ENCODE measurements at regions not wholly inside any gene's neighbourhood (a gene's known extent, or its start where the extent isn't known, plus 50 kb on each side); places are given as distances from the start of the nearest gene placed in this dataset.

DNA sequence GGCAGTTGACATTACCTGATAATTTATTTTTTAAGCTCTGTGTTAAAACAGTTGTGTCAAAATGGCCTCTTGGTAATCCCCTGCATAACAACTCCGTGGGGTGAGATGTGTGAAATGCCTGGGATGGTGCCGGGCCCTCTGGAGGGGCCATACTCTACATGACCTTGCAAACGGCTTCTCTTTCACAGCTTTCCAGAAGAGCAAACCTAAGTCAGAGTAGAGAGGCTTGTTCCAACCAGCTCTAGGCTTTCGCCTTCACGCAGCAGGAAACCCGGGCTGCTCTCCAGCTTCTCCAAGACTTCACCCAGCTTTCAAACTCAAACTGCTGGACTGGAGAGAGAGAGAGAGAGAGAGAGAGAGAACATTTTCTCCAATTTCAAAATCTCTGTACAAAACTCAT, 120.1 kb downstream of the SNX18 start:
- peak; percentile 81 for DNase-seq

DNA sequence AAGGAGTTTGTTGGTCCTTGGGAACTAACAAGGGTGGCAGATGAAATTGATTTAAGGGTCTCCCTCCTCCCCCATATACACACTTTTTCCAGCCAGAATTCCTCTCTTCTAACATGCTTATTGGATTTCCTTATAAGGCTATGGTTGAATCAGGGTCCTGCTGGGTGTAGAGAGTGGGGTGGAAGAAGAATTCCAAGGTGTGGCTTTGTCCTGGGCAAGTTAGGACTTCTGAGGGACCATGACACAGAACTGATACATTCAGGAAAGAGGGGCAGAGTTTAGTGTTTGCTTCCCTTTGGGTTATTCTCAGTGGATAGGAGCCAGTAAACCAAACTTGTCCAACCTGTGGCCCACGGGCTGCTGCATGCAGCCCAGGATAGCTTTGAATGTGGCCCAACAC, 116.5 kb downstream of the SNX18 start:
- DNase-seq, result no peak

DNA sequence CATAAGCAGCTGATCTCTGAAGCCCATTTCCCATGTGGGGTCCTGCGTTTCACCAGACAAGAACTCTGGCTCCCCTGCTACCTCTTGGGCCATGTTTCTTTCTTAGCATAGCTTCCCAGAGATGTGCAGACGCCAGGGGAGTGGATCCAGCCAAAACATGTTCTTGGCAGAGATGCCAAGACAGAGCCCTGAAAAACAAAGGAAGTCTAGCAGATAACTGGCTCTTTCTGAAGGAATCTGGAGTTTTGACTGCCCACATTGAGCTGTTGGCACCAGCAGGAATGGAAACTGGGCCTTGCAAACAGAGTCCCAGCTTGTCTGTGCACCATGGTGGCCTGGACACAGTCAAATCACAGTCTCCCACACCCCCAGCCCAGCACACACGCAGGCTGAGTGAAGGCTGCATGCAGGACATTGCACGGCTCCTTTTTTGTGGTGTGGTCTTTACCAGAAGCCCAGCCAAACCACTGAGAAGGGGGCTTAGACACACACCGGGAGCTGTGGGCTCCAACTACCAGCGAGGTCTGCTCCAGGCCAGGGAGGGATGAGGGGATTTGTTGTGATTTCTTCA, 114.7 kb downstream of the SNX18 start:
- no peak for DNase-seq

DNA sequence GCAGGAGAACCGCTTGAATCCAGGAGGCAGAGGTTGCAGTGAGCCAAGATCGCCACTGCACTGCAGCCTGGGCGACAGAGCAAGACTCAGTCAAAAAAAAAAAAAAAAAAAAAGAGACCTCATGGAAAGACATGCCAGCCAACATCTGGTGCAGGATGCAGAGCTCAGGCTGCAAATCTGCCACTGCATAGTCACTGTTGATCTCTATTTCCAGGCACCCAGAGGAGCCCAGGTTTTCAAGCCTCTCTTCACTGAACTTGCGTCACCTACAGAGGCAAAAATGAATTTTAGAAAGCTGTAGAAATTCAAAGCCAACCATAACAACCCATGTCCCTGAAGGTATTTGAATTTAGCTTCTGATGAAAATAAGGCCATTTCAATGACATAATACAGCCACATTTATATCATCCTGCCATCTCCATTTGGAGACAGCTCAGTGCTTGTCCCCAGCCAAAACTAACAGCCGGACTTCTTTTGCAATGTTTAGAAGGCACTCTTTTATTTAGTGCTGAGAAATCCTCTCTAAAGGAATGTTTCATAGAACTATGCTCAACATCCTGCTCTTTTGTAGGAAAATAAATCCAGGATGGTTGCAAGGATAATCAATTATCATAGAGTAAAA, 113.3 kb downstream of the SNX18 start:
- DNase-seq, result no peak

DNA sequence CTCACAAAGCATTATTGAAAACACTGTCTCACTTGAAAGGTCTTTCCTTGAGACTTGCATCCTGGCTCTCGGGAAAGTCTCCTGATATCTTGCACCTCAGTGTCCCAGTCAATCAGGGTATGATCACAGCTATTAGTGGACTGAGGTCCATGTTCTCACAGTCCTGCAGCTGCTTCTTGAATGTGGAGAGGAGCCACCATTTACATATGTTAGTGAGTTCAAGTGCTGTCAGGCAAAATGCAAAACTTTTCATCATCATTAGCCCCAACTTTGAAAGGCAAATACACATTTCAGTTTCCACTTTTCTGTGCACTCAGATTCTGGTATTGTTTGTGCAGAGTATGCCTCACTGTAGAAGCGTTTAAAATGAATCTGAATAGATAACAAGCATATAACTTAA, 111.6 kb downstream of the SNX18 start:
- no peak for DNase-seq

DNA sequence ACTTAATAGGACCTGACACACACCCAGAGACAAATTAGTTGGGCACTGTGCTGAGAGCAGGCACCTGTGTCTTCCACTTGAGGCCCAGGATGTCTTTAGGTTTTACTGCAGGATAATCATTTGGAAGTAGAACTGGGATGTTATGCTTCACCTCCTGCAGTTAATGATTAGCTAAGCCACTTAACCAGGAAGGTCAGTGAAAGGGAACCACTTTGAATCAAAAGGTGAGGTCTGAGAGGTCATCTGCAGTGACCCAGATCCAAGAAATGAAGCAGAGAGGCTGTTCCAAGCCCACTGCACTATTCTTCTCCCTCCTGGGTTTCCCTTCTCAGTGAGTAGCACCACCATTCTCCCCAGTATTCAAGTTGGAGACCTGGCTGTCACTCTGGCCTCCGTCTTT, 110.5 kb downstream of the SNX18 start:
- DNase-seq, result no peak

DNA sequence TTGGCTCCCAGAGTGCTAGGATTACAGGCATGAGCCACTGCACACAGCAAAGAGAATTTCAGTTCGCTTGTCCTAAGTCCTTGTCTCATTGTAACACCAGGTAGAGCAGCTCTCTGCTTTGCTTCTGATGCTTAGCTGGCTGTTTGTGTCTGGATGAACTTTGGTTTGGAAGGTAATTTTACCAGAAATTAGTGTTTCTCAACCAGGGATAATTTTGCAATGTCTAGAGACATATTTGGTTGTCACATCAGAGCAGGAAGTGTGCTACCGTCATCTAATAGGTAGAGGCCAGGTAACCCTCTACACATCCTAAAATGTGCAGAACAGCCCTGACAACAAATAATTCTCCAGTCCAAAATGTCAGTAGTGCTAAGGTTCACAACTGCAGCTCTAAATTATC, 108.8 kb downstream of the SNX18 start:
- no peak for DNase-seq

DNA sequence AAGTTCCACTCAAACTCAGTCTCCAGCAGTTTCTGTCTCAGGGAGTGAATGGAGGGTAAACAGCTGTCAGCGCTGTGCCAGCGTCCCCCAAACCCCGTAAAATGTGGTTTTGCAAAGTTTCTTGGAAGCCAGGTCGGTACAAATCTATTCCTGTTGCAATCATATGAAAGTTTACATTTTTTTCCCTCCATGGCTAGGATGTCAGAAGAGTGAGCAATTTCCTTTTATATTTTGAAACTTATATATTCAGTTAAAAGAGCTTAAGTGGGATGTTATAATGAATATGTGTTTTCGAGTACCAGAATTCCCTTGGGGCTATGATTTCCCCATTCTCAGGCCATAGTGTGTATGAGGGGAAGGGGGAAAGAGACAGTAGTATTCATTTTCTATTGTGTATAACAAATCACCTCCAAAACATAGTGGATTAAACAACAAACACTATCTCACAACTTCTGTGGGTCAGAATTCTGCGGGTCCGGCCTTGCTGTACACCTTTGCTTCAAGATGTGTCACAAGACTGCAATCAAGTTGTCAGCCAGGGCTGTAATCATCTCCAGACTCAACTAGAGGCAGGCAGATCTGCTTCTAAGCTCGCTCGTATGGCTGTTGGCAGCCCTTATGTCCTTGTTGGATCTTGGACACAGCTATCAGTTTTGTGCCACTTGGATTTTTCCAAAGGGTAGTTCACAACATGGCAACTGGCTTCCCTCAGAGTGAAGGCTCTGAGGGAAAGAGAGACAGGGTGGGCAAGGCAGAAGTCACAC, 107.4 kb downstream of the SNX18 start:
- no peak for DNase-seq

DNA sequence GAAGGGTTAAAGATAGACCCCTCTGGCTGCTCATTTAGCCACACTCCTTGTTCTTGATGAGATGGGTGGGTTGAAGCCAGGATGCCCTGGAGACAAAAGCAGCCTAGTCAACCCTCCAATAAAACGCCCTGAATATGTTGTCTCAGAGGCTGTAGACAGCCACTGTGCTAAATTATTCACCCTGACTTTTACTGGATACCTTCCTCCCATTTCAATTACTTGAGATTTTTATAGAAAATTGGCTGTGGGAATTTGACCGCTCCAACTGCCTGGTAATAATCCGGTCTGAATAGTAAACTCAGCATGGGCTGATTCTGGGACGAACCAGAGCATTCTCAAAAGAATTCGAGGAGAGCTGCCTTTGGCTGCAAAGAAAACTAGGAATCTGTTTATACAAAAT, 104.2 kb downstream of the SNX18 start:
- no peak for DNase-seq

DNA sequence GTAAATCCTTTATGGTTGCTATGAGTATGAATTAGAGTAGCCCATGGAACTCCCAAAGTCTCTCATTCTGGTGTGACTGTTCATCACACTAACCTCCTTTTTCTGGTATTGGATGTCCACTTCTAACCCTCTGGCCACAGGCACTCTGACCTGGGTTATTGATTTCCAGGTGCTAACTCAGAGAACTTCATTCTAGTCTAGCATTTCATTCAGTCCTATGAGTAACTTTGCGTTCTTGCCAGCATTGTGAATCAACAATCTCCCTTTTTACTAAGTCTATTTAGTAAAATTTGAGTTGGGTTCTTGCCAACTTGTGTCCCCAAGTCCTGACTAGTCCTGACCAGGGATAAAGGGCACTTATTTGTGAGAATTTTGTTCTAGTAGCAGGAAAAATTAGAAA, 103.5 kb downstream of the SNX18 start:
- no peak for DNase-seq

DNA sequence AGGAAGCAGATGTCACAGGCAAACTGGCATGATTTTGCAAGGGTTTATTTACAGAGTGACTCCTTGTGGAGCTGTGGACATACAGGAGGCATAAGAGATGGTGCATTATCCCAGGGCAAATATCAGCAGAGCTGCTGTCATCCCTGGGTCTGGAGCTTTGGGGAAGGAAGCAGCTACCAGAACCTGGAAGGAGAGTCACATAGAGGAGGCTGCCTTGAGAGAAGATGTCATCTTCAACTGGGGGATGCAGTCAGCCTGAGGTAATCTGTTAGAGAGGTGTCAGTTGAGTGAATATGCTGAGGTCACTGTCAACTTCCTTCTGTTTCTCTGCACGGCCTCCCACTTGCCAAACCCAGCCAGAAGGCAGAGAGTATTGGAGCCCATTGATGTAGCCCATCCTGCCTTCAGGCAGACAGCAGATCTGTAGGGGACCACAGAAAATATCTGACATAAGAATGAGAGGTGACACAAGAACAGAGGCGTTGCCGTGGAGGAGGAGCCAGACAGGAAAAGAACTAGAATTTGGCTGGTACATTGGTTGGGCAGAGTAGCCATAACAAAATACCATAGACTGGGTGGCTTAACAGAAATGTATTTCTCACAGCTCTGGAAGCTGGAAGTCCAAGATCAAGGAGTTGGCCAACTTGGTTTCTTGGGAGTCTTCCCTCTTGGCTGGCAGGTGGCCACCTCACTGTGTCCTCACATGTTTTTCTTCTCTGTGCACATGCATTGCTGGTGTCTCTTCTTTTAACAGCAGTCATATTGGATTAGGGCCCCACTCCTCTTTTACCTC, 102.8 kb downstream of the SNX18 start:
- DNase-seq, result no peak

DNA sequence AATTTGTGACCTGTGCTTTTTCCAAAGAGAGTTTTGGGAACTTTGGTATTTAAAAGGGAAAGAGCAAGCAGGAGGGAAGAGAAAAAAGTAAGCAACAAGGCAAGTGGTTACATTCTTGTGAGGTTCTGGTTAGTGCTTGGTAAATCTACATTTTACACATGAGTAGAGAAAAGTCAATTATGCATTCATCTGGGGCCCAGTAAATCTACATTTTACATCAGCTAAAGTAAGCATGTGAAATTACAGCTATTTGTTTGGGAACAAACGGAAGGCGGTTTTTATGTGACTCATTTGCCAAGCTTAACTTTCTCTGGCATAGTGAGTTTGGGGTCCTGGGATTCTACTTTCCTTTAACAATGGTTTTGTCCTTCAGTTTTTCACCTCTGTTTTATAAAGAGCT, 102.2 kb downstream of the SNX18 start:
- DNase-seq, result no peak

DNA sequence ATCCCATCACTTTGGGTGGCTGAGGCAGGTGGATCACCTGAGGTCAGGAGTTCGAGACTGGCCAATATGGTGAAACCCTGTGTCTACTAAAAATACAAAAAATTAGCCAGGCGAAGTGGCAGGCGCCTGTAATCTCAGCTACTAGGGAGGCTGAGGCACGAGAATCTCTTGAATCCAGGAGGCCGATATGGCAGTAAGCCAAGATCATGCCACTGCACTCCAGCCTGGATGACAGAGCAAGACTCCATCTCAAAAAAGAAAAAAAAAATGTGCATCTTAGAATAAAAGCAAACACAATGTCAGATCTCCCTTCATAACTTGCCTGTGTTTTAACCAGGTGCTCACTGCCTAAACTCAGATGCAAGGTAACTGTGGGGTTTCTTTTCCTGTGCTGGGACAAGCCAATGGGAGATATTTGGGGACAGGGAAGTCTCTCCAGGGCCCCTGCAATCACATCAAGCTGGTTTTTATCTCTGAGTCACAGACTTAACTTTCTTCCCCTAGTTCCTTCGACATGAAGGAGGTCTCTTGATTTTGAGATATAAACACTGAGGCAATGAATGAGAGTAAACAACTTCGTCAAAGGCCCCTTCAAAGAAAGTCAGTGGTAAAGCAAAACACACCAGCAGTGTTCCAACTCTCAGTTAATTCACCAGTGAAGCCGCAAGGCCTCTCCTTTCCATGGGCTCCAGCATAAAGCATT, 99.1 kb downstream of the SNX18 start:
- no peak for DNase-seq

DNA sequence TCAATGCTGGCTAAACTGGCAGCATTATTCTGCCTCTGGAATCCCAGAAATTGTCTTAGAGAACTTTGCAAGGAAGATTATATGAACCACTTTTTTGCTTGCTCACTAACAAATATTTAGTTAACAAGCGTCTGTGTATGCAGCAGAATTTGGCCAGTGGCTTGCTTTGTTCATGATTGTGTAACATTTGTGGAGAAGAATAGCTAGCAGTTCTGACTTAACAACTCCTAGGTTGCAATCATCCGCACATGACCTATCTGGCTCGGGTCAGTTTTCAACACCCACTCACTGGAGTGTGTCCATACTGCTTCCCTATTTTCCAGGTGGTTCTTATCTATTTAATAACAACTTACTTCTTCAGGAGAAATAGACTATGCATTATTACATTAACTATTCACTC, 98.5 kb downstream of the SNX18 start:
- DNase-seq, result no peak

DNA sequence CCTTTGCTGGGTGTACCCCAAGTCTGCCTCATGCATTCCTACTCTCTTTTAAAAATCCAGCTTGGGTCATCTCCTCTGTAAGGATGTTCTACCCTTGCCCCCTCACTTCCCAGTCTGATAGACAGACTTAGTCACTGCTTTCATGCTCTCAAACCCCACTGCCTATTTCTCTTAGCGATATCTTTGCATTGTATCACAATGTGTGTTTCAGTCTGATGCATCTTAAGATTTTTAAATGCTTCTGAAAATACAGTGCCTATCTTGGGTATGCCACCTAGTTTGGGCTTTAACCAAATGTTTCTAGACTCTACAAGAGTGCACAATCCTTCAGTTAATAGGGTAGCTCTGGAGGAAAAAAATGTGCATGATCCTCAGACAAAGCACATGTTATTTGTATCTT, 97.8 kb downstream of the SNX18 start:
- DNase-seq, result no peak

DNA sequence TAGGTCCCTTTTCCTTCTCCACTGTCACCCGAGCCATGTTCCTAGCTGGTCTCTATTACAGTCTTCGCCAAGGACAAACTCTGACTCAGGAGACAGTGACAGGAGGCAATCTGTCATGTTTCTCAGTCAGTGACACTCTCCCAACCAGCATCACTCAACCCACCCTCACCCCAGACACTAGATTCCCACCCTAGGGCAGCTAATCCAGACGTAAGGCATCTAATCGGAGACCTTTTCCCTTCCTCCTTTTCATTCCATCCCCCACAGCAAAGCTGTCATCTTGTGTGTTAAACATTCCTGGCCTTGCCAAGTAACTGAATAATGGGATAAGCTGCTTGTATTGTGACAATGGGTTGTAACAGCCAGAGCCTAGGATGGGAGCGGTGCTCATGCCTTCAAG, 95.2 kb downstream of the SNX18 start:
- no peak for DNase-seq

DNA sequence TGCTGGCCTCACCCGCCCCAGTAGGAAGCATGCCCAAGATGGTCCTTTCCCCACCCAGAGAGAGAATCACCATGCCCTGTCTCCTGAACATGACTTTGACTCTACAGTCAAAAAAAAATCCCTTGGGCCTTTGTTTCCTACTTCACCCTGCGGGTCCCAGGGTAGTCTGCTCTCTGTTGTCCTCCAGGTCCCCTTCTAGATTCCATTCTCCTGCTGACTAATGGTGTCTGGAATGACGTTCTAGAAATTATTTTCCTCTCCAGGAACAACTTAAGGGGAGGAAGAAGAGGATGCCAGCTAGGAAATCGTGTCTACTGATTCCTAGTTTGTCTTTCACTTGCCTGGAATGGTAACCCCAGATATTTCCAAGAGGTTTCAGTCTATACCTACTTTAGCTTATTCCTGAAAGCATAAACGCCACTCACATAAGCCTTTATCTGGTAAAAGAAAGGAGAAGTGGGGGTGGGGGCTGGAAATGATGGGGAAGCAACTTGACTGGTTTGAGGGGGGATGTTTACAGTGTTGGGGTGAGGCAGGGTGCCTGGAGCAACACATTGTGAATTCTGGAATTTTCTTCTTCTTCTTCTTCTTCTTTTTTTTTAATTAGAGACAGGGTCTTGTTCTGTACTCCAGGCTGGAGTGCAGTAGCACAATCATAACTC, 93.9 kb downstream of the SNX18 start:
- no peak for DNase-seq

DNA sequence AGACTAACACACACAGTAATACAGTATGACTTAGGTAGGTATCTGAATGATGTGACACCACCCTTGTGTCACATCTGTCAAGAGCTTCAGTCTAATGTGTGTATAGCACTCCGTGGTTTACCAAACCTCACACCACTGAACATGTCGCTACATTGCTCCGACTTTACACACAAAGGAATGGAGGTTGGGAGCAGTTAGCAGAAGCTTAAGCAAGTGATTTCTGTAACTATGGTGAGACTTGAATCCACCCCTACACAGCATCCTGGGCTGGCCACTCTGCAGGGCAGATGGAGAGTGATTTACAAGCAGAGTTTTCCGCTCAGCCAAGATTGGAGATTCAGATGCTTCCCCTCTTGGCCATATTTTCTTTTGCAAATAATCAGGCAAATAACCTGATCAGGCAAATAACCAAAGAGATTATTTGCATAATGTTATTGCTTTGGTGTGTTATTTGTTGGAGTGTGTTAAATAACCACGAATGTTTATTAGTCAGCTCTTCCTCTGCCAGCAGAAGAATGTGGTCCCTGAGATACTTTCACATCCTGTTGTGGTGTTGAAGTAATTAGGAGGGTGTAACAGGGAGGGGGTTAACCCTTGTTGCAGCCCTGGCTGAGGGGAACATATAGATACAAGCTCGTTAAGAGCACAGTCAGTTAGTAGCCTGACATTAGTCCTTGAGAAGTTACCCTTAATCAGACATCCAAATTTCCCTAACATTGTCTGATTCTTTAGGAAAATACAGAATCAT, 92.8 kb downstream of the SNX18 start:
- DNase-seq, result no peak

DNA sequence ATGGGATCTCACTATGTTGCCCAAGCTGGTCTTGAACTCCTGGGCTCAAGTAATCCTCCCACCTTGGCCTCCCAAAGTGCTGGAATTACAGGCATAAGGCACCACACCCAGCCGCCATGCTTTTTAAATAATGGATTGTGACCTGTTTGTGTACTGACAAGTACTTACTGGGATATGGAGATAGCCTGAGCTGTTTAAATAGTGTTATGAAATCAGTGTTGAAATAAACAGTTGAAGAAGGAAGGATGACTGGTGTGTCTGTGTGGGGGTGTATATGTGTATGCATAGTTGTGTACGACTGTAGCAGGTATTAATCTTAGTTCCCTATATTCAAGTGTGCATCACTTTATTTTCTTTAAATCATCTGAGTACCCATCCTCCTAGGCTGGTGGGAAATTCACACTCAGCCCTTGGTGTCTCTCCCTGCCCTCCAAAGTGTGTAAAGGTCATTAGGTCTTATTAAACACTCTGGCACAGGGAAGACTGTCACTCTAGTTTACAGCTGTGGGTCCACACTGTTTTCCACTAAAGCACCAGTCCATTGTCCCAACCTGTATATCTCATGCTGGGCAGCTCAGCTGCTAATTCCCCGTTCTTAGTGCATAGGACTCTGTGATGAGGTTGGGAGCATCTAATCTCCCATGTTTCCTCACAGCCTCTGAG, 91.0 kb downstream of the SNX18 start:
- no peak for DNase-seq

DNA sequence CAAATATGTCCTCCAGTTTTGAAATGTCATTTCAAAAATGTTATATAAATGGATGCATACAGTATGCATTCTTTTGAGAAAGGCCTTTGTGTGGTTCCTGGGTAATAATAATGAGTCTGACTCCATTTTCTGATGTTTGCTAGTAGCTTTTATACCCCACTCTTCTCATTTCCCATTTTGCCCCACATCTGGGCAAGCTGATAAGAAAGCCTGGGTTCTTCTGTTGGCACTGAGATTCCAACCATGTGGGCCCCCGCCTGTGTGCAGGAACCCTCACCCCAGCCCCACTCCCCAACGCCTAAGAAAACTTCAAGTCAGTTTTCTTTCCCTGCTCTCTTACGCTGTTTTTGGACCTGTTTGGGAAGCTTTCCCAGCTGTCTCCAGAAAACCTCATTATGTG, 89.4 kb downstream of the SNX18 start:
- no peak for DNase-seq

DNA sequence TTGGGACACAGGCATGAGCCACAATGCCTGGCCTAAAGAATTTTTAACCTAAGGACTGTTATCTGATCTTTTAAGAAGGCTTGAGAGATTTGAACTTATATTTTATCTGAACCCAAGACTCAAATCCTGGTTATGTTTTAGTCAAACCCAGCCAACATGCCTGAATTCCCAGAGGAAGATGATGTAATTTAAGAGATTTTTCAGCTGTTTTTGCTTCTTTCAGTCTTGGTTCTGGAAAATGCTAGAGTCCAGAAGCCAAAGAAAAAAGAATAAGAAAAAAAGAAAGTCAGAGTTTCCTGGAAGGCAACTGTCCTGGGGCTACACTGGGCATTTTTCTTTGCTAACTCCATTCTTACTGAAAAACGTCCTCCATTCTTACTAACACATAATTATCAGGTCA, 85.8 kb downstream of the SNX18 start:
- no peak for DNase-seq
